MV-4-11 (cell line): ENCODE measurements at regions not wholly inside any gene's neighbourhood (a gene's known extent, or its start where the extent isn't known, plus 50 kb on each side); places are given as distances from the start of the nearest gene placed in this dataset.
A peak's percentile ranks its signal among the peaks of the same experiment; 100 is the strongest.

Source experiments
- DNase-seq: peaks from one replicate; lab custom pipeline; 2025; lab: John Stamatoyannopoulos, UW

DNA sequence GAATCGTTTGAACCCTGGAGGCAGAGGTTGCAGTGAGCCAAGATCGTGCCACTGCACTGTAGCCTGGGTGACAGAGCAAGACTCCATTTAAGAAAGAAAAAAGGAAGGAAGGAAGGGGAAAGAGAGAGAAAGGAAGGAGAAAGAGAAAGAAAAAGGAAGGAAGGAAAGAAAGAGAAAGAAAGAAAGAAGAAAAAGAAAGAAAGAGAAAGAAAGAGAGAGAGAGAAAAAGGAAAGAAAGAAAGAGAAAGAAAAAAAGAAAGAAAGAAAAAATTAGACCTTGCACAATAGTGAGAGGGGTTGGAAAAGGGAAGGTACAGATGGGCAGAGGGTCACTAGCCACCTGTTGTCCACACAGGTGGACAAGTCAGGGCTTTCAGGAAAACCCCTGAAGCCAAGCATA lies 57.6 kb upstream of the RTL6 start:
- DNase-seq = no peak

- DNase-seq = no peak
Measured at GRCh38 chr22:44555046-44555445, 57.0 kb upstream of the RTL6 start.

DNA sequence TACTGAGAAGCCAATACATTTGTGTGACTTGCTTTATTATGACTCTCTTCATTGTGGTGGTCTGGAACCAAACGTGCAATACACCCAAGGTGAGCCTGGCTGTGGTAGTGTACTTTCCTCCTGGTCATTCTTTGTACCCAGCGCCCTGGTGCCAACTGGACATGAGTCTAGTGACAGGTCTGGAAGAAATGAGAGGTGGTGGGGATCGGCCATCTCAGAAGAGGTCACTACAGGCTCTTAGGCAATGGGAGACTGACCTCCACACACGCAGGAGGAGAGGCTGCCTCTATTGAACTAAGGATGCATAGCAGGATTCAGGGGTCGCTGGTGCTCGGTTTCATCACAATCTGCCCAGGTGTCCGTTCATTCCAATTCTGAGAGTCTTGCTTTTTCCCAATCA lies 56.4 kb upstream of the RTL6 start:
- no peak for DNase-seq

GRCh38 chr22:44550711-44551491 lies 52.9 kb upstream of the RTL6 start:
- DNase-seq = peak; percentile 96

DNA sequence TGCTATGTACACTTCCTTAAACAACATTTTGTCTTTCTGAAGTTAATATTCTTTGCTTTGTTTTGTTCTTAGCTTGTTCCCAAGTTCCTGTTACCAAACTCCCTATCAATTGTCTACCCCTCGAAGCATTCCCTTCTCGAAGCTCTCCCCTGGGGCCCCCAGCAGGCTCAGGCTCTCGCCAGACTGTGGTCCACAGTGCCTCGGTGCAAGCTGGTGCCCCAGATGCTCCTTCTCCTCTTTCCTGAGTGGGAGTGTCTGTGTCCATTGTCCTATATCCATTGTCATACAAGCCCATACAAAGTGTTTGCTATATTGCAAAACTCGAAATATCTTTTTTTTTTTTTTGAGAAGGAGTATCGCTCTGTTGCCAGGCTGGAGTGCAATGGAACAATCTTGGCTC lies 51.7 kb upstream of the RTL6 start:
- DNase-seq = no peak

- DNase-seq = no peak
Measured at GRCh38 chr22:44548981-44549380, 50.9 kb upstream of the RTL6 start.
